ENCODE measurements at regions not wholly inside any gene's neighbourhood (a gene's known extent, or its start where the extent isn't known, plus 50 kb on each side); places are given as distances from the start of the nearest gene placed in this dataset.

- TF ChIP-seq POLR2A (IDR thresholded peaks at IDR 0.05) (no peak), CTCF (IDR thresholded peaks at IDR 0.05) (no peak), POLR2AphosphoS5 (IDR thresholded peaks at IDR 0.05) (no peak)
These were observed 432.4 kb downstream of the TNS1 start for GRCh38 chr2:217570394-217570793.
